OCI-LY1 (cell line): ENCODE measurements at regions not wholly inside any gene's neighbourhood (a gene's known extent, or its start where the extent isn't known, plus 50 kb on each side); places are given as distances from the start of the nearest gene placed in this dataset.

Experiments used
- H2AFZ ChIP-seq: fragments of 200-600 bp; sonication (generic), shearing (Covaris generic); 2 replicates; pipeline ENCODE4 v1.6.0; 2014; ENCODE audit warnings: antibody characterized with exemption, mild to moderate bottlenecking, low read length
- H3F3A ChIP-seq: fragments of 200-600 bp; sonication (generic), shearing (Covaris generic); 2 replicates; pipeline ENCODE4 v1.6.0; 2014; ENCODE audit warnings: mild to moderate bottlenecking, antibody characterized with exemption, low read length, moderate library complexity; ENCODE audit not compliant: insufficient read depth
- H3K27ac ChIP-seq: fragments of 200-600 bp; sonication (generic); 2 replicates; pipeline ENCODE4 v1.5.1; 2014; ENCODE audit warnings: low read length, mixed run types, mild to moderate bottlenecking, low read depth; ENCODE audit not compliant: poor library complexity, severe bottlenecking
- H3K27me3 ChIP-seq: fragments of 200-600 bp; sonication (generic); 2 replicates; pipeline ENCODE4 v1.6.0; 2014; ENCODE audit warnings: antibody characterized with exemption, mild to moderate bottlenecking, low read length, moderate library complexity; ENCODE audit not compliant: insufficient read depth
- H3K36me3 ChIP-seq: fragments of 200-600 bp; sonication (generic); 2 replicates; pipeline ENCODE4 v1.6.1; 2014; ENCODE audit warnings: mild to moderate bottlenecking, antibody characterized with exemption, low read length, moderate library complexity, mixed read lengths; ENCODE audit not compliant: insufficient read depth
- H3K4me1 ChIP-seq: fragments of 200-600 bp; sonication (generic); 2 replicates; pipeline ENCODE4 v1.5.1; 2014; ENCODE audit warnings: mild to moderate bottlenecking, low read length, moderate library complexity; ENCODE audit not compliant: insufficient read depth, severe bottlenecking
- H3K4me2 ChIP-seq: fragments of 200-600 bp; sonication (generic), shearing (Covaris generic); 2 replicates; pipeline ENCODE4 v1.6.1; 2014; ENCODE audit warnings: low read length
- H3K4me3 ChIP-seq: fragments of 200-600 bp; sonication (generic); 2 replicates; pipeline ENCODE4 v1.5.1; 2014; ENCODE audit warnings: low read length, low read depth, mild to moderate bottlenecking, mixed read lengths; ENCODE audit not compliant: poor library complexity, severe bottlenecking
- H3K79me2 ChIP-seq: fragments of 200-600 bp; shearing (Covaris generic); 2 replicates; pipeline ENCODE4 v1.6.1; 2016; ENCODE audit warnings: mixed run types, low read length, mixed read lengths; ENCODE audit not compliant: insufficient read depth
- H3K9ac ChIP-seq: fragments of 200-600 bp; sonication (generic), shearing (Covaris generic); 2 replicates; pipeline ENCODE4 v1.6.1; 2014; ENCODE audit warnings: mild to moderate bottlenecking, low read length, mixed read lengths
- H3K9me2 ChIP-seq: fragments of 200-600 bp; sonication (generic), shearing (Covaris generic); 2 replicates; pipeline ENCODE4 v1.6.1; 2014; ENCODE audit warnings: low read depth, mild to moderate bottlenecking, low read length, mixed read lengths
- H3K9me3 ChIP-seq: fragments of 200-600 bp; shearing (Covaris generic); 2 replicates; pipeline ENCODE4 v1.6.1; 2014; ENCODE audit warnings: low read length, mixed read lengths
- H4K20me1 ChIP-seq: fragments of 200-600 bp; sonication (generic), shearing (Covaris generic); 2 replicates; pipeline ENCODE4 v1.6.0; 2016; ENCODE audit warnings: mild to moderate bottlenecking, low read length; ENCODE audit not compliant: insufficient read depth
- CTCF ChIP-seq: fragments of 200-600 bp; sonication (generic), shearing (Covaris generic); IDR thresholded peaks from 2 replicates; pipeline ENCODE4 v1.5.1; 2017; ENCODE audit warnings: mild to moderate bottlenecking, antibody characterized with exemption, low read length, moderate library complexity, mixed read lengths
- EZH2 ChIP-seq: fragments of 200-600 bp; sonication (generic), shearing (Covaris generic); IDR thresholded peaks from 2 replicates; pipeline ENCODE4 v1.8.0; 2017; ENCODE audit warnings: borderline replicate concordance, mixed run types, mild to moderate bottlenecking, antibody characterized with exemption, low read length, moderate library complexity, mixed read lengths

- Histone ChIP-seq H4K20me1 (no peaks in the 10 kb centered on the region), H3K4me2 (no peak overlapping the region), H3K9me3 (no peaks in the 10 kb centered on the region), H2AFZ (no peak overlapping the region), H3F3A (no peaks in the 10 kb centered on the region), H3K4me1 (no peaks in the 10 kb centered on the region), H3K4me3 (no peak overlapping the region), H3K36me3 (no peaks in the 10 kb centered on the region), H3K79me2 (no peaks in the 10 kb centered on the region), H3K27ac (no peak overlapping the region), H3K9me2 (no peaks in the 10 kb centered on the region), H3K27me3 (peaks cover 5% of the 10 kb centered on the region), H3K9ac (no peak overlapping the region)
- TF ChIP-seq EZH2 (no peak), CTCF (no peak)
Observed at GRCh38 chr1:4149831-4150230, 249.8 kb upstream of the C1orf174 start.

DNA sequence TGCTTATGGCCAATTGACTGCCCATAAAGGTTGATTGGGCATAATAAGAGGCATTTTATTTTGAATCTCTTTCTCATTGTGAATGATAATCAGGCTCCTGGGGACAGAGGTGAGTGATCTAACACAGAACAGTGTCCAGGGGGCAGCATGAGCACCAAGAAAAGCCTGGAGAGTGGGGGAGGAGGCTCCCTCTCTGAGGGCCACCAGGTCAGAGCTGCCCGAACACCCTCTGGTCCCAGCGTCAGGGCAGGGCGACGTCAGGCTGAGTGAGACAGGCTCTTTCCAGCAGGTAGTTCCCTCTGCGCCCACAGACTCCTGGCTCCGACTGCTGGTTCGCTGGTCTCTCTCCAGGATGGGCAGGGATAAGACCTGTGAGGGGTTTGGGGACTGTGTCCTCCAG is 250.2 kb upstream of the C1orf174 start:
- Histone ChIP-seq H4K20me1 (no peaks in the 10 kb centered on the region), H3K9me3 (no peaks in the 10 kb centered on the region), H3K4me3 (no peak overlapping the region), H3K9ac (no peak overlapping the region), H3K27ac (no peak overlapping the region), H3K36me3 (no peaks in the 10 kb centered on the region), H3K79me2 (no peaks in the 10 kb centered on the region), H3K4me2 (no peak overlapping the region), H3K4me1 (no peaks in the 10 kb centered on the region), H3K9me2 (no peaks in the 10 kb centered on the region), H3K27me3 (peaks cover 5% of the 10 kb centered on the region), H3F3A (no peaks in the 10 kb centered on the region), H2AFZ (no peak overlapping the region)
- no peak for TF ChIP-seq EZH2
- TF ChIP-seq CTCF = no peak

GRCh38 chr1:4152266-4152665 is 252.2 kb upstream of the C1orf174 start:
- no peak overlapping the region for H2AFZ ChIP-seq
- peaks cover 5% of the 10 kb centered on the region for H3K27me3 ChIP-seq

More at GRCh38 chr1:4152266-4152665, 252.2 kb upstream of the C1orf174 start:
- H4K20me1 ChIP-seq = no peaks in the 10 kb centered on the region
- no peaks in the 10 kb centered on the region for H3K4me1 ChIP-seq
- no peaks in the 10 kb centered on the region for H3K79me2 ChIP-seq
- no peak overlapping the region for H3K4me3 ChIP-seq
- TF ChIP-seq EZH2 = no peak
- no peak for TF ChIP-seq CTCF
- no peak overlapping the region for H3K27ac ChIP-seq
- no peaks in the 10 kb centered on the region for H3F3A ChIP-seq
- no peaks in the 10 kb centered on the region for H3K36me3 ChIP-seq
- no peaks in the 10 kb centered on the region for H3K9me3 ChIP-seq
- H3K9ac ChIP-seq = no peak overlapping the region
- no peaks in the 10 kb centered on the region for H3K9me2 ChIP-seq
- H3K4me2 ChIP-seq = no peak overlapping the region
